ENCODE measurements at regions not wholly inside any gene's neighbourhood (a gene's known extent, or its start where the extent isn't known, plus 50 kb on each side); places are given as distances from the start of the nearest gene placed in this dataset.
A peak's percentile ranks its signal among the peaks of the same experiment; 100 is the strongest.

GRCh38 chr10:123351715-123352114 lies 197.5 kb downstream of the BUB3 start:
- intact Hi-C loops (cut with DNase I), result no loop called here
- no peak overlapping the region for H3K27ac ChIP-seq
- WGBS, result 90% methylated on average over 17 of the region's 17 CpGs
- TF ChIP-seq CTCF (IDR thresholded peaks at IDR 0.05) (no peak), POLR2AphosphoS5 (IDR thresholded peaks at IDR 0.05) (no peak), POLR2A (IDR thresholded peaks at IDR 0.05) (no peak)
- H3K4me3 ChIP-seq, result no peak overlapping the region
- H3K36me3 ChIP-seq, result no peaks in the 10 kb centered on the region
- H3K27me3 ChIP-seq (replicated peaks; ENCODE audit: insufficient read depth), result no peaks in the 10 kb centered on the region
- no peaks in the 10 kb centered on the region for H3K4me1 ChIP-seq (replicated peaks)
- H3K9me3 ChIP-seq, result no peaks in the 10 kb centered on the region
- DNase-seq (ENCODE audit: low spot score), result no peak

- DNase-seq (ENCODE audit: low spot score), result peak; percentile 18
Observed at GRCh38 chr10:123354521-123354920, 200.3 kb downstream of the BUB3 start.

GRCh38 chr10:123355748-123356481 lies 201.7 kb downstream of the BUB3 start:
- Histone ChIP-seq H3K27me3 (replicated peaks; ENCODE audit: insufficient read depth) (no peaks in the 10 kb centered on the region), H3K36me3 (no peaks in the 10 kb centered on the region), H3K27ac (no peak overlapping the region), H3K4me3 (no peak overlapping the region), H3K4me1 (replicated peaks) (no peaks in the 10 kb centered on the region), H3K9me3 (no peaks in the 10 kb centered on the region)
- intact Hi-C loops (cut with DNase I), result no loop called here
- 86% methylated on average over 6 of the region's 6 CpGs for WGBS
- no peak for DNase-seq (ENCODE audit: low spot score)
- TF ChIP-seq CTCF (IDR thresholded peaks at IDR 0.05), result no peak
- TF ChIP-seq POLR2AphosphoS5 (IDR thresholded peaks at IDR 0.05), result no peak
- TF ChIP-seq POLR2A (IDR thresholded peaks at IDR 0.05), result no peak

More at GRCh38 chr10:123354521-123354920, 200.3 kb downstream of the BUB3 start:
- Histone ChIP-seq H3K4me3 (no peak overlapping the region), H3K36me3 (no peaks in the 10 kb centered on the region), H3K27me3 (replicated peaks; ENCODE audit: insufficient read depth) (no peaks in the 10 kb centered on the region), H3K4me1 (replicated peaks) (no peaks in the 10 kb centered on the region), H3K9me3 (no peaks in the 10 kb centered on the region), H3K27ac (no peak overlapping the region)
- 26% methylated on average over 7 of the region's 7 CpGs for WGBS
- TF ChIP-seq POLR2A (IDR thresholded peaks at IDR 0.05), result no peak
- intact Hi-C loops (cut with DNase I), result no loop called here

DNA sequence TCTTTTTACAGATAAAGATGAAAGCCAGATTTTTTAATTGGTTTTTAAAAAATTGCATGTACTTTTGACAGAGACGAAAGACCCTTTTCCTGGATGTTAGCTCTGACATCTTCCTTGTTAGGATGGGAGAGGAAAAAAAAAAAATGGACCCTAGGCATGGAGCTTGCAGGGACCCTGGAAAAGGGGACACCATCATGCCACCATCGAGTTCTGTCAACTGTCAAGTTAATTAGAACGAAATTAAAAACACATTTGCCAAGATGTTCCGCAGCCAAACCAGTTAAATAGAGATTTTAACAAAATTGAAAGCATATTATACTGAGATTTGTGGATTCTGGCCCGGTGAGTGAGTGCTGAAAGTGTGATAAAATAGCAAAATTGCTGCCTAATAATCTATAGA lies 202.6 kb downstream of the BUB3 start:
- H3K9me3 ChIP-seq, result no peaks in the 10 kb centered on the region
- no peak overlapping the region for H3K27ac ChIP-seq
- intact Hi-C loops (cut with DNase I), result no loop called here
- no peak for DNase-seq (ENCODE audit: low spot score)
- no peak overlapping the region for H3K4me3 ChIP-seq
- H3K36me3 ChIP-seq, result no peaks in the 10 kb centered on the region
- H3K4me1 ChIP-seq (replicated peaks), result no peaks in the 10 kb centered on the region
- WGBS, result 75% methylated on average over 5 of the region's 5 CpGs
- H3K27me3 ChIP-seq (replicated peaks; ENCODE audit: insufficient read depth), result no peaks in the 10 kb centered on the region
- no peak for TF ChIP-seq CTCF (IDR thresholded peaks at IDR 0.05)
- no peak for TF ChIP-seq POLR2A (IDR thresholded peaks at IDR 0.05)
- TF ChIP-seq POLR2AphosphoS5 (IDR thresholded peaks at IDR 0.05), result no peak

DNA sequence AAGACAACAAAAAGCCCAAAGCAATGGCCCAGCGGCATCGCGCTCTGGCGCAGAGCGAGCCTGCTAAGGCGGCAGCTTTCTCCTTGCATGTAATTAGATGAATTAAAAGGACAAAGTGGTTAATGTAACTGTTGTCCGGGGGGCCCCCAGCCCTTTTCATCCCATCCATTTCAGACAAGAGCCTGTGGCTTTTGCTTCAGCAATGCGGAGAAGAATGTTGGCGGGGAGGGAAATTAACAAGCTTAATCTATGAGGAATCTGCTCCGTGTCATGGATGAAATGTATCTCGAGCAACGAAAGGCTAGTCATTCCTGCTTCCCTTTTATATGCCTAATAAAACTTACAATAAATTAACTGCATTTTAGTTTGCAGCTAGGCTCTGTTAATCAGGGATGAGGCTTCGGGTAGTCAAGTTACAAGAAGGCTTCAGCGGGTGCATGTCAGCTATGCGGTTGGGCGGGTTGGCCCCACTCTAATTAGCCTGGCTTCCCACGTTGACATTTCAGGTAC lies 203.3 kb downstream of the BUB3 start:
- H3K4me3 ChIP-seq, result no peak overlapping the region
- H3K27ac ChIP-seq, result no peak overlapping the region
- WGBS, result 16% methylated on average over 17 of the region's 17 CpGs
- peak; percentile 31 for TF ChIP-seq POLR2AphosphoS5 (IDR thresholded peaks at IDR 0.05)
- no peak for TF ChIP-seq POLR2A (IDR thresholded peaks at IDR 0.05)
- TF ChIP-seq CTCF (IDR thresholded peaks at IDR 0.05), result no peak
- H3K36me3 ChIP-seq, result no peaks in the 10 kb centered on the region
- H3K9me3 ChIP-seq, result no peaks in the 10 kb centered on the region
- no peaks in the 10 kb centered on the region for H3K4me1 ChIP-seq (replicated peaks)
- intact Hi-C loops (cut with DNase I), result no loop called here
- H3K27me3 ChIP-seq (replicated peaks; ENCODE audit: insufficient read depth), result no peaks in the 10 kb centered on the region
- DNase-seq (ENCODE audit: low spot score), result no peak
